ENCODE measurements at regions not wholly inside any gene's neighbourhood (a gene's known extent, or its start where the extent isn't known, plus 50 kb on each side); places are given as distances from the start of the nearest gene placed in this dataset.

GRCh38 chr20:40782043-40782368, 93.0 kb upstream of the MAFB start:
- TF ChIP-seq CTCF (IDR thresholded peaks at IDR 0.05; ENCODE audit: extremely low read depth in 1 of 2, insufficient read depth in 1 of 2, low read depth in 1 of 2, low read length in 2 of 2), result no peak
- TF ChIP-seq EZH2 (IDR thresholded peaks at IDR 0.05; ENCODE audit: borderline replicate concordance, low read depth, low read length, severe bottlenecking), result no peak
- no peak for TF ChIP-seq POLR2A (IDR thresholded peaks at IDR 0.05; ENCODE audit: low read depth, low read length)
